ENCODE measurements at regions not wholly inside any gene's neighbourhood (a gene's known extent, or its start where the extent isn't known, plus 50 kb on each side); places are given as distances from the start of the nearest gene placed in this dataset.

DNA sequence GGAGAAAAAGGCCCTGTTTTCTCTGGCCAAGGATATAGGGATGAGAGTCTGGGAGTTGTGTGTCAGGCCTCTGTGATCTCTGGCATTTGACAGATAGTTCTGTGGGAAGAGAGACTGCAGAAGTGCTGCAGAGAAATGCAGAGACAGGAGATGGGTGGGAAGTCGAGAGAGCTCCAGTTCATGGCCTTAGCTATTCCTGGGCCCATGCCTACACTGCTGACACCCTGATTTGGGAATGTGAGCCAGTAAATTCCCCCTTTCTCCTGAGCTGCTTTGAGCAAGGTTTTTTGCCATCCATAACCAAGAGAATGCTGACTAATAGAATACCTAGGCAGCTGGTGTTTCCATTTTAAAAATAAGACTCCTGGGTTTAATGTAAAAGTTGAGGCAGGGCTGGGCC lies 59.3 kb downstream of the EBLN2 start:
- CTCF ChIA-PET = no interaction called here

DNA sequence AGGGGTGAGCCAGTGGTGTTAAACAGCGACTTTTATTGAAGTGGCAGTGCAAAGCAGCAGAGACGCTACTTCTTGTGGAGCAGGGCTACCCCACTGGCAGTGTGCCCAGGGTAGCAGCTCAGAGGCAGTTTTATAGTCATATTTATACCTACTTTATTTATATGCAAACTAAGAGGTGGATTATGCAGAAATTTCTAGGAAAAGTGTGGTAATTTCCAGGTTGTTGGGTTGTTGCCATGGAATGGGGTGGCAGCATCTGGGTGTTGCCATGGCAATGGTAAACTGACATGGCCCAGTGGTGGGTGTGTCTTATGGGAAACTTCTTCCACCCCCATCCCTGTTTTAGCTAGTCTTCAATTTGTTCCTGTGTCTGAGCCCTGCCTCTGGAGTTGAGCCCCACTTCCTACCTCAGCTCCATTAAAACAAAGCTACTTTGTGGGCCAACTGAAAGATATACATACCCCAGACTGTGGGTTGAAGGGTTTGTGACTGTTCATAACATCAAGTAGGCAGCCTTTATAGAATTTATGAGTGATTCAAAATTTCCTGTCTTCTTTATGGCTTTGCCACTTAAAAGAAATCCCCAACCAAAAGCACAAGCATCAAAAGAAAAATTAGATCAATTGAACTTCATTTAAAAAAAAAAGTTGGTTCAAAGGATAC lies 60.3 kb downstream of the EBLN2 start:
- TF ChIP-seq RELA (CRISPR knock-in tag; IDR thresholded peaks at IDR 0.05; ENCODE audit: borderline replicate concordance) = no peak
- TF ChIP-seq FOXK1 (CRISPR knock-in tag; IDR thresholded peaks at IDR 0.05) = no peak
- TF ChIP-seq, protein P1, sequence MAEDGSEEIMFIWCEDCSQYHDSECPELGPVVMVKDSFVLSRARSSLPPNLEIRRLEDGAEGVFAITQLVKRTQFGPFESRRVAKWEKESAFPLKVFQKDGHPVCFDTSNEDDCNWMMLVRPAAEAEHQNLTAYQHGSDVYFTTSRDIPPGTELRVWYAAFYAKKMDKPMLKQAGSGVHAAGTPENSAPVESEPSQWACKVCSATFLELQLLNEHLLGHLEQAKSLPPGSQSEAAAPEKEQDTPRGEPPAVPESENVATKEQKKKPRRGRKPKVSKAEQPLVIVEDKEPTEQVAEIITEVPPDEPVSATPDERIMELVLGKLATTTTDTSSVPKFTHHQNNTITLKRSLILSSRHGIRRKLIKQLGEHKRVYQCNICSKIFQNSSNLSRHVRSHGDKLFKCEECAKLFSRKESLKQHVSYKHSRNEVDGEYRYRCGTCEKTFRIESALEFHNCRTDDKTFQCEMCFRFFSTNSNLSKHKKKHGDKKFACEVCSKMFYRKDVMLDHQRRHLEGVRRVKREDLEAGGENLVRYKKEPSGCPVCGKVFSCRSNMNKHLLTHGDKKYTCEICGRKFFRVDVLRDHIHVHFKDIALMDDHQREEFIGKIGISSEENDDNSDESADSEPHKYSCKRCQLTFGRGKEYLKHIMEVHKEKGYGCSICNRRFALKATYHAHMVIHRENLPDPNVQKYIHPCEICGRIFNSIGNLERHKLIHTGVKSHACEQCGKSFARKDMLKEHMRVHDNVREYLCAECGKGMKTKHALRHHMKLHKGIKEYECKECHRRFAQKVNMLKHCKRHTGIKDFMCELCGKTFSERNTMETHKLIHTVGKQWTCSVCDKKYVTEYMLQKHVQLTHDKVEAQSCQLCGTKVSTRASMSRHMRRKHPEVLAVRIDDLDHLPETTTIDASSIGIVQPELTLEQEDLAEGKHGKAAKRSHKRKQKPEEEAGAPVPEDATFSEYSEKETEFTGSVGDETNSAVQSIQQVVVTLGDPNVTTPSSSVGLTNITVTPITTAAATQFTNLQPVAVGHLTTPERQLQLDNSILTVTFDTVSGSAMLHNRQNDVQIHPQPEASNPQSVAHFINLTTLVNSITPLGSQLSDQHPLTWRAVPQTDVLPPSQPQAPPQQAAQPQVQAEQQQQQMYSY (CRISPR knock-in tag; IDR thresholded peaks at IDR 0.05) = no peak
- TF ChIP-seq EMX1 (CRISPR knock-in tag; IDR thresholded peaks at IDR 0.05) = no peak
- TF ChIP-seq, protein P2, sequence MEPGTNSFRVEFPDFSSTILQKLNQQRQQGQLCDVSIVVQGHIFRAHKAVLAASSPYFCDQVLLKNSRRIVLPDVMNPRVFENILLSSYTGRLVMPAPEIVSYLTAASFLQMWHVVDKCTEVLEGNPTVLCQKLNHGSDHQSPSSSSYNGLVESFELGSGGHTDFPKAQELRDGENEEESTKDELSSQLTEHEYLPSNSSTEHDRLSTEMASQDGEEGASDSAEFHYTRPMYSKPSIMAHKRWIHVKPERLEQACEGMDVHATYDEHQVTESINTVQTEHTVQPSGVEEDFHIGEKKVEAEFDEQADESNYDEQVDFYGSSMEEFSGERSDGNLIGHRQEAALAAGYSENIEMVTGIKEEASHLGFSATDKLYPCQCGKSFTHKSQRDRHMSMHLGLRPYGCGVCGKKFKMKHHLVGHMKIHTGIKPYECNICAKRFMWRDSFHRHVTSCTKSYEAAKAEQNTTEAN (CRISPR knock-in tag; IDR thresholded peaks at IDR 0.05) = no peak
- no peak for TF ChIP-seq SP1 (CRISPR knock-in tag; conservative IDR thresholded peaks at IDR 0.05)
- TF ChIP-seq MXD4 (CRISPR knock-in tag; IDR thresholded peaks at IDR 0.05; ENCODE audit: borderline replicate concordance) = no peak
- TF ChIP-seq, protein P3, sequence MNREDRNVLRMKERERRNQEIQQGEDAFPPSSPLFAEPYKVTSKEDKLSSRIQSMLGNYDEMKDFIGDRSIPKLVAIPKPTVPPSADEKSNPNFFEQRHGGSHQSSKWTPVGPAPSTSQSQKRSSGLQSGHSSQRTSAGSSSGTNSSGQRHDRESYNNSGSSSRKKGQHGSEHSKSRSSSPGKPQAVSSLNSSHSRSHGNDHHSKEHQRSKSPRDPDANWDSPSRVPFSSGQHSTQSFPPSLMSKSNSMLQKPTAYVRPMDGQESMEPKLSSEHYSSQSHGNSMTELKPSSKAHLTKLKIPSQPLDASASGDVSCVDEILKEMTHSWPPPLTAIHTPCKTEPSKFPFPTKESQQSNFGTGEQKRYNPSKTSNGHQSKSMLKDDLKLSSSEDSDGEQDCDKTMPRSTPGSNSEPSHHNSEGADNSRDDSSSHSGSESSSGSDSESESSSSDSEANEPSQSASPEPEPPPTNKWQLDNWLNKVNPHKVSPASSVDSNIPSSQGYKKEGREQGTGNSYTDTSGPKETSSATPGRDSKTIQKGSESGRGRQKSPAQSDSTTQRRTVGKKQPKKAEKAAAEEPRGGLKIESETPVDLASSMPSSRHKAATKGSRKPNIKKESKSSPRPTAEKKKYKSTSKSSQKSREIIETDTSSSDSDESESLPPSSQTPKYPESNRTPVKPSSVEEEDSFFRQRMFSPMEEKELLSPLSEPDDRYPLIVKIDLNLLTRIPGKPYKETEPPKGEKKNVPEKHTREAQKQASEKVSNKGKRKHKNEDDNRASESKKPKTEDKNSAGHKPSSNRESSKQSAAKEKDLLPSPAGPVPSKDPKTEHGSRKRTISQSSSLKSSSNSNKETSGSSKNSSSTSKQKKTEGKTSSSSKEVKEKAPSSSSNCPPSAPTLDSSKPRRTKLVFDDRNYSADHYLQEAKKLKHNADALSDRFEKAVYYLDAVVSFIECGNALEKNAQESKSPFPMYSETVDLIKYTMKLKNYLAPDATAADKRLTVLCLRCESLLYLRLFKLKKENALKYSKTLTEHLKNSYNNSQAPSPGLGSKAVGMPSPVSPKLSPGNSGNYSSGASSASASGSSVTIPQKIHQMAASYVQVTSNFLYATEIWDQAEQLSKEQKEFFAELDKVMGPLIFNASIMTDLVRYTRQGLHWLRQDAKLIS (CRISPR knock-in tag; IDR thresholded peaks at IDR 0.05; ENCODE audit: borderline replicate concordance) = no peak
- TF ChIP-seq TCF7 (CRISPR knock-in tag; IDR thresholded peaks at IDR 0.05; ENCODE audit: low read depth) = no peak
- Mint-ChIP-seq H3K27ac (no peak overlapping the region), H3K27me3 (ENCODE audit: low read depth) (no peaks in the 10 kb centered on the region), H3K4me3 (no peak overlapping the region), H3K36me3 (0 out of 2 replicates have a peak, but pooled peaks cover 3% of the 10 kb centered on the region), H3K9me3 (peaks cover 16% of the 10 kb centered on the region), H3K4me1 (no peaks in the 10 kb centered on the region)
- ChIA-PET CTCF (no interaction called here), POLR2A (no interaction called here)
- ATAC-seq (no peak), DNase-seq (ENCODE audit: low spot score) (no peak)

More for the DNA sequence above, 59.3 kb downstream of the EBLN2 start:
- POLR2A ChIA-PET = no interaction called here
- no peak overlapping the region for H3K4me3 Mint-ChIP-seq
- TF ChIP-seq, protein P1 (CRISPR knock-in tag; IDR thresholded peaks at IDR 0.05) = no peak
- TF ChIP-seq NR3C1 (CRISPR knock-in tag; conservative IDR thresholded peaks at IDR 0.05; ENCODE audit: low read depth) (no peak), ZNF219 (CRISPR knock-in tag; IDR thresholded peaks at IDR 0.05; ENCODE audit: borderline replicate concordance) (no peak), NR1H2 (CRISPR knock-in tag; IDR thresholded peaks at IDR 0.05) (no peak)
- TF ChIP-seq, protein P4, sequence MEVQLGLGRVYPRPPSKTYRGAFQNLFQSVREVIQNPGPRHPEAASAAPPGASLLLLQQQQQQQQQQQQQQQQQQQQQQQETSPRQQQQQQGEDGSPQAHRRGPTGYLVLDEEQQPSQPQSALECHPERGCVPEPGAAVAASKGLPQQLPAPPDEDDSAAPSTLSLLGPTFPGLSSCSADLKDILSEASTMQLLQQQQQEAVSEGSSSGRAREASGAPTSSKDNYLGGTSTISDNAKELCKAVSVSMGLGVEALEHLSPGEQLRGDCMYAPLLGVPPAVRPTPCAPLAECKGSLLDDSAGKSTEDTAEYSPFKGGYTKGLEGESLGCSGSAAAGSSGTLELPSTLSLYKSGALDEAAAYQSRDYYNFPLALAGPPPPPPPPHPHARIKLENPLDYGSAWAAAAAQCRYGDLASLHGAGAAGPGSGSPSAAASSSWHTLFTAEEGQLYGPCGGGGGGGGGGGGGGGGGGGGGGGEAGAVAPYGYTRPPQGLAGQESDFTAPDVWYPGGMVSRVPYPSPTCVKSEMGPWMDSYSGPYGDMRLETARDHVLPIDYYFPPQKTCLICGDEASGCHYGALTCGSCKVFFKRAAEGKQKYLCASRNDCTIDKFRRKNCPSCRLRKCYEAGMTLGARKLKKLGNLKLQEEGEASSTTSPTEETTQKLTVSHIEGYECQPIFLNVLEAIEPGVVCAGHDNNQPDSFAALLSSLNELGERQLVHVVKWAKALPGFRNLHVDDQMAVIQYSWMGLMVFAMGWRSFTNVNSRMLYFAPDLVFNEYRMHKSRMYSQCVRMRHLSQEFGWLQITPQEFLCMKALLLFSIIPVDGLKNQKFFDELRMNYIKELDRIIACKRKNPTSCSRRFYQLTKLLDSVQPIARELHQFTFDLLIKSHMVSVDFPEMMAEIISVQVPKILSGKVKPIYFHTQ (CRISPR knock-in tag; IDR thresholded peaks at IDR 0.05) = no peak
- 0 out of 2 replicates have a peak, but pooled peaks cover 3% of the 10 kb centered on the region for H3K36me3 Mint-ChIP-seq
- ATAC-seq (no peak), DNase-seq (ENCODE audit: low spot score) (no peak)
- peaks cover 16% of the 10 kb centered on the region for H3K9me3 Mint-ChIP-seq
- H3K27ac Mint-ChIP-seq = no peak overlapping the region
- H3K27me3 Mint-ChIP-seq (ENCODE audit: low read depth) = no peaks in the 10 kb centered on the region
- no peaks in the 10 kb centered on the region for H3K4me1 Mint-ChIP-seq

All from WTC11 (cell line).